Caco-2 (cell line): ENCODE measurements at regions not wholly inside any gene's neighbourhood (a gene's known extent, or its start where the extent isn't known, plus 50 kb on each side); places are given as distances from the start of the nearest gene placed in this dataset.

Source experiments
- BruUV-seq: library from RNA; stranded (reverse); fragments of 400-500 nt; replicated peaks from 2 replicates; lab custom pipeline; 2021; lab: Mats Ljungman, UMichigan
- CTCF ChIA-PET: fragments of 300-600 bp; sonication (Branson Sonifier 250); formaldehyde crosslinking; loops from one replicate; lab custom pipeline; 2022; ENCODE audit warnings: antibody characterized with exemption; lab: Charles Lee
- POLR2A ChIA-PET: fragments of 300-600 bp; sonication (Branson Sonifier 250); formaldehyde crosslinking; loops from one replicate; lab custom pipeline; 2022; ENCODE audit warnings: antibody characterized with exemption; lab: Charles Lee
- DNase-seq, 2 experiments: peaks; one replicate each; pipeline versions ENCODE4 v3.0.0 to v3.0.0-alpha.2; 2020 to 2022
- H3K27me3 ChIP-seq: replicated peaks from 2 replicates; pipeline ENCODE4 v1.6.0; 2011; ENCODE audit warnings: low read length; ENCODE audit not compliant: control insufficient read depth, insufficient read depth
- H3K36me3 ChIP-seq: 2 replicates; pipeline ENCODE4 v1.5.1; 2011; ENCODE audit warnings: low read length; ENCODE audit not compliant: control insufficient read depth, insufficient read depth
- H3K4me1 ChIP-seq: fragments of 250-450 bp; sonication (Bioruptor Pico); 2 replicates; pipeline ENCODE4 v1.5.1; 2020; ENCODE audit warnings: mild to moderate bottlenecking
- H3K4me3 ChIP-seq: 2 replicates; pipeline ENCODE4 v1.5.1; 2011; ENCODE audit warnings: low read depth, mild to moderate bottlenecking, control low read depth, low read length
- H3K9me3 ChIP-seq: fragments of 250-450 bp; sonication (Bioruptor Pico); 2 replicates; pipeline ENCODE4 v1.5.1; 2020; ENCODE audit warnings: mild to moderate bottlenecking, moderate library complexity
- H3K27ac Mint-ChIP-seq: one replicate; pipeline ENCODE4 v1.8.0; 2022; ENCODE audit warnings: mixed read lengths; ENCODE audit not compliant: unreplicated experiment
- H3K27me3 Mint-ChIP-seq: one replicate; pipeline ENCODE4 v1.8.0; 2022; ENCODE audit warnings: mixed read lengths; ENCODE audit not compliant: insufficient read depth, unreplicated experiment
- H3K36me3 Mint-ChIP-seq: one replicate; pipeline ENCODE4 v1.8.0; 2022; ENCODE audit warnings: mild to moderate bottlenecking, mixed read lengths; ENCODE audit not compliant: insufficient read depth, unreplicated experiment
- H3K4me1 Mint-ChIP-seq: one replicate; pipeline ENCODE4 v1.8.0; 2022; ENCODE audit warnings: low read depth, mixed read lengths; ENCODE audit not compliant: unreplicated experiment
- H3K4me3 Mint-ChIP-seq: one replicate; pipeline ENCODE4 v1.8.0; 2022; ENCODE audit warnings: mild to moderate bottlenecking, moderate library complexity, mixed read lengths; ENCODE audit not compliant: unreplicated experiment
- H3K9me3 Mint-ChIP-seq: one replicate; pipeline ENCODE4 v1.8.0; 2022; ENCODE audit warnings: mixed read lengths; ENCODE audit not compliant: unreplicated experiment
- CTCF ChIP-seq, 2 experiments: fragments of 200-600 bp in 1 of 2; IDR thresholded peaks; 1 replicate in 1 of 2; 2 replicates in 1 of 2; pipeline versions ENCODE4 v1.5.1 to v1.8.0; 2011 to 2022; ENCODE audit warnings: antibody characterized with exemption in 1 of 2, control low read depth in 1 of 2, inconsistent platforms in 1 of 2, low read depth in 1 of 2, low read length in 1 of 2, mild to moderate bottlenecking in 1 of 2, moderate library complexity in 1 of 2; ENCODE audit not compliant: insufficient read depth in 1 of 2, severe bottlenecking in 1 of 2, unreplicated experiment in 1 of 2
- intact Hi-C: fragments of 100-400 bp; cut with micrococcal nuclease; formaldehyde crosslinking; loops from one replicate; pipeline ENCODE4 v1.10.0; 2022; ENCODE audit not compliant: unreplicated experiment

DNA sequence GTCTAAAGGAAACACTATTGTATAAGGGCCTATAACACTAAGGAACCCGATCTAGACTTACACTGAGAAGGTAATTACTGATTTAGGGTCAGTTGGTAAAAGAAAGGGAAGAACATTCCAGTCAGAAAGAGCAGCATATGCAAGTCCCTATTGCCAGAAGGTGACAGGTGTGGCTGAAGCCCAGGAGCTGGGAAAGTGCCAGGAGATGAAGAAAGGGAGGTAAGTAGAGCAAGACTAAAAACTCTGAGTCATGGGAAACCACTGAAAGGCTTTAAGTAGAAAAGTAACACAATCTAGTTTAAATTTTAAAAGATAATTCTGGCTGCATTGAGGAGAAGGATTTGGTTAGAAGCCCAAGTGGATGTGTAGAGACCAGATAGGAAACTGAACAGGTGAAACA lies 77.7 kb upstream of the INTU start:
- intact Hi-C loops = no loop called here
- Mint-ChIP-seq H3K4me3 (no peak overlapping the region), H3K9me3 (no peaks in the 10 kb centered on the region), H3K36me3 (no peaks in the 10 kb centered on the region), H3K27me3 (no peaks in the 10 kb centered on the region), H3K27ac (no peak overlapping the region), H3K4me1 (no peaks in the 10 kb centered on the region)
- no peak for TF ChIP-seq CTCF (IDR thresholded peaks at IDR 0.05; ENCODE audit: insufficient read depth in 1 of 2, low read depth in 1 of 2, low read length in 1 of 2, severe bottlenecking in 1 of 2, unreplicated experiment in 1 of 2)
- Histone ChIP-seq H3K9me3 (no peaks in the 10 kb centered on the region), H3K36me3 (no peaks in the 10 kb centered on the region), H3K27me3 (no peaks in the 10 kb centered on the region), H3K4me3 (no peak overlapping the region), H3K4me1 (no peaks in the 10 kb centered on the region)
- ChIA-PET POLR2A (no interaction called here), CTCF (no interaction called here)
- no TSS peak for BruUV-seq
- no peak for DNase-seq

GRCh38 chr4:127558088-127558487 lies 74.7 kb upstream of the INTU start:
- H3K36me3 ChIP-seq = no peaks in the 10 kb centered on the region
- Mint-ChIP-seq H3K27ac (no peak overlapping the region), H3K4me1 (no peaks in the 10 kb centered on the region), H3K9me3 (no peaks in the 10 kb centered on the region), H3K36me3 (no peaks in the 10 kb centered on the region), H3K4me3 (no peak overlapping the region), H3K27me3 (no peaks in the 10 kb centered on the region)
- TF ChIP-seq CTCF (IDR thresholded peaks at IDR 0.05; ENCODE audit: insufficient read depth in 1 of 2, low read depth in 1 of 2, low read length in 1 of 2, severe bottlenecking in 1 of 2, unreplicated experiment in 1 of 2) = no peak
- no peak overlapping the region for H3K4me3 ChIP-seq
- no peaks in the 10 kb centered on the region for H3K27me3 ChIP-seq
- POLR2A ChIA-PET = no interaction called here
- no TSS peak for BruUV-seq
- no peak for DNase-seq
- intact Hi-C loops = no loop called here
- no peaks in the 10 kb centered on the region for H3K9me3 ChIP-seq
- H3K4me1 ChIP-seq = no peaks in the 10 kb centered on the region
- CTCF ChIA-PET = no interaction called here

DNA sequence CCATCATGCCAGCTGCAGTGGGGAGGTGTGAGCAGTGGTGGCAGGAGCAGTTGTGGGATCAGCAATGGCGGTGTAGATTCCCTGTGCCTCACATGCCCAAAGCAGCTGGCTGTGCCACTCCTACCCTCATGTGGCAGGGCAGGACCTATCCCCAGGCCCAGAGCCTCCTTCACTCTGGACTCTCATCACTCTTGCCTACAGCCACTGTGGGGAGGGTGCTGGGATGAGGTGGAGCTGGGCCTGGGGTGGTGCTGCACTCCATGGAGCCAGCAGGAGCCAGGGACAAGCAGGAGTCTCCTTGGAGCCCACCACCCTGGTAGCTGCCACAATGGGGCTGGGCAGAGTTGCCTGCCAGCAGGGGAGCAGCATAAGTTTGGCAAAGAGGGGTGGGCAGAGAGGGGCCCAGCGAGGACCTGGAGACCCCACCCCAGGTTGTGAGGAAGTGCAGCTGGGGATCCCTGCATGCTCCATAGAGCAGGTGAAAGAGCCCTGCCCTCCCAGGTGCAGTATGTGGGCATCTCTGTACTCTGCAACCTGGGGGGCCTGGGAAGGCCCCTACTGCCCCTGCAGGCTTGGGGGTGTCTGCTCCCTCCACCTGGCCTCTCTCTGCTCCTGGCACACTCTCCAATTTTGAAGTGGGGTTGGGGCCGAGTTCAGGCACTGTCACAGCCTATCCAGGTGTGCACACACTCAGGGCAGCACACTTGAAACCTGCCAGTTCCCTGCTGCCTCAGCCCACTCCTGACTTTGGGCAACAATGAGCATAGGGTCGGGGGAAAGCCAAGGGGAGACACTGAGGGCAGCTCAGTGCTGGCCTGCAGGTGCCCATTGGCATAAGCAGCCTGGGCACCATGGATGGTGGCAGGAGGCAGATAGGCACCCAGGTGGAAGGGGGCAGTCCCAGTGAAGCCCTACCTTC lies 74.0 kb upstream of the INTU start:
- no peaks in the 10 kb centered on the region for H3K27me3 Mint-ChIP-seq

More for the DNA sequence above, 74.0 kb upstream of the INTU start:
- Histone ChIP-seq H3K4me1 (no peaks in the 10 kb centered on the region), H3K4me3 (no peak overlapping the region), H3K9me3 (no peaks in the 10 kb centered on the region), H3K27me3 (no peaks in the 10 kb centered on the region), H3K36me3 (no peaks in the 10 kb centered on the region)
- H3K27ac Mint-ChIP-seq = no peak overlapping the region
- DNase-seq = no peak
- H3K9me3 Mint-ChIP-seq = no peaks in the 10 kb centered on the region
- H3K4me1 Mint-ChIP-seq = no peaks in the 10 kb centered on the region
- ChIA-PET POLR2A (no interaction called here), CTCF (no interaction called here)
- no peaks in the 10 kb centered on the region for H3K36me3 Mint-ChIP-seq
- no peak overlapping the region for H3K4me3 Mint-ChIP-seq
- BruUV-seq = no TSS peak
- no peak for TF ChIP-seq CTCF (IDR thresholded peaks at IDR 0.05; ENCODE audit: insufficient read depth in 1 of 2, low read depth in 1 of 2, low read length in 1 of 2, severe bottlenecking in 1 of 2, unreplicated experiment in 1 of 2)
- intact Hi-C loops = no loop called here
